ENCODE measurements at regions not wholly inside any gene's neighbourhood (a gene's known extent, or its start where the extent isn't known, plus 50 kb on each side); places are given as distances from the start of the nearest gene placed in this dataset.

DNA sequence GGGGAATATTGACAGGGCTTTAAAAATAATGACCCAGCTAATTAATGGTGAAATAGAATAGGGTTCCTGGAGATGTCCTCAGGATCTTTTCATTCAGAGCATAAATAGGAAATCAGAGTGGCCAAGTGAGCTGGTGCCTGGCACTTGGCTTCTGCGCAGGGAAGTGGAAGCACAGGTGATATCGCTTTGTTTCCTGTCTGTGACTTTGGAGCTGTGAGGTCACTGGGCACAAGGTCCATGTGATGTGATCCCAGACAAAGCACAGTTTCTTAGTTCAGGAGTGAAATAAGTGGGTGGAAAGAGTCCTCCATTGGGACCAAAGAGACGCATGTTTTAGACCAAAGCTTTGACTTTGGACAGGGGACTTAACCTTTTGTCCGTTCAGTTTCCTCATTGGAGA, 338.3 kb downstream of the CYRIA start:
- DNase-seq = no peak

DNA sequence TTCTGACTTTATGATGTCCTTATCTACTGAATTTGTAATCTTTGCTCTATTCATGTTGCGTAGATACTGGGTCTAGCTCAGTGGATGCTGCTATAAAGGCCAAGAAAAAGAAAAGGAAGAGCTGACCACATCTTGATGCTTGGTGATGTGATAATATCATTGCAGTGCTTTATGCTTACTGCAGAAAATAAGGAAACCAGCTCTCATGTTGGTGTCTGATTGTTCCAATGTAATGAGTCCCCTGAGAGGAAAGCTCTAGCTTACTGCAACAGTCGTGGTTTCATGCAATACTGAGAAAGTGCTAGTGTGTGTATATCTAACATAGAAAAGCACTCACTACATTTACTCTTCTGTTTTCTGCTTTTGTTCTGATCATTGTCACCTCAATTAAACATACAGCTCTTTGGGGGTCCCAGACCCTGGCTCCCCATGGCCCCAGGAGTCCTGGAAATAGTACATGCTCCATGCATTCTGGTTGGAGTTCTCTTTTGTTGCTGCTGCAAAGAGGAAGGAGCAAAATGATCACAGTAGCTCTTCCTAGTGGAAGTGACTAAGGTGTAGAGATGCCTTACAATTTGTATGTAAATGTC, 338.8 kb downstream of the CYRIA start:
- DNase-seq = peak; percentile 14

DNA sequence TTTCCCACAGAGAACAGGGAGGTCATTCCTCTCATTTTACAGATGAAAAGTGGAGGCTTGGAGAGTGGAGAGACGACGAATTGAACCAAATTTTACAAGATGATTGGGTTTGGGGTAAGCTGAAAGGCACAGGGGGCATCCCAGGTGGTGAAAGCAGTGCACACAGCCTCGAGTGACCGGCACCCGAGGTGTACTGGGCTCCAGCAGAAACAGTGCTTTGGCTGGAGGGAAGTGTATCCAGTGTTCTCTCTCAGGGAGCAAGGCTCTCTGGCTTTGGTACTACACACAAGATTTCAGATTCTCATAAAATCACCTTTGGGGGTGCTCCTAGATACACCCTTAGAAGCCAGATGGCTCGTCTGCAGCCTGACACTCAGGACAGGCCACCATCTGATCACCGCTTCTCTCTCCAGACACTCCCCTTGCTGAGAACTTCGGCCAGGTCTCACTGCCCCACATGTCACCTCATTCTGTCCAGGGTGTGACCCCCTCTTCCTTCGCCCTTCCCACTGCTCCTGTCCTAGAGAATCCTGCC, 339.6 kb downstream of the CYRIA start:
- DNase-seq = no peak

DNA sequence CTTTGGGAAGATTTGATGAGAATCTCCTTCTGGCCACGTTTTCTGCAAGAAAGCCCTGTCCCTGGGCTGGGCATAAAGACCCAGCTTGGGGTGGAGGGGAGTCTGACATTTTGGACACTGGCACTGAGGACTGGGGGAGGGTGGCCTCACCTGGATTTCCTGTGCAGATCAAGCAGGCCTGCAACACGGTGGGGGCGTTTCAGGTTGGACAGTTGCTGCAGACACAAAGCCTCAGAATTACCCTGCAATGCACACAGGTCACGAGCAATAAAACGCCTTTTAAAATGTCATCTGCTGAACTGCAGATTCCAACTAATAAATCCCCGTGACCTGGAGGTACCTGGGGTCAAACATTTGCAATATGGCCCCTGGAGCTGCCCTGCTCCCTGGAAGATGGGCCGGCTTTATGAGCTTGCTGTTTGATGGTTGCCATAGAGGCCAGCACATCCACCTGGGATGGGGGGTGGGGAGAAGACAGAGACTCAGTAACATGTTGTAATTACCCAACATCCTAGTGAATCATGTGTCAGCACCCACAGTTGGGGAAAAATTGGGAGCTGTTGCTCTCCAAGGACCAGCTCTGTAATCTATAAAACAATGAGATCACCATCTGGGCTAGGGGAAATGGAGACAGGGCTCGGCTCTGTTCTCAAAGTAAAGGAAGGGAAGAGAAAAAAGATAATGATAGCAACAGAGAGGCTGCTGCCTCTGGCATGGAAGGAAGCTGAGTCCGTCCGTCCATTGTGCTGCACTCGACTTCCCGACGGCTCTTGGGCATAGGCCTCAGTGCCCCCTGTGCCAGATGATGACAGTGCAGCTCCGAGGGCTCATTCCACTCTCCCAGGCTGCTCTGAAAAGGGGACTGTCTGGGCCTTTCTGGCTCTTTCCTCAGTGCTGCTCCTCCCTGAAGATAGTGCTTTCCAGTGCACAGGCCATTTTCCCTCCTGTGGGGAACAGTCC, 340.3 kb downstream of the CYRIA start:
- no peak for DNase-seq

DNA sequence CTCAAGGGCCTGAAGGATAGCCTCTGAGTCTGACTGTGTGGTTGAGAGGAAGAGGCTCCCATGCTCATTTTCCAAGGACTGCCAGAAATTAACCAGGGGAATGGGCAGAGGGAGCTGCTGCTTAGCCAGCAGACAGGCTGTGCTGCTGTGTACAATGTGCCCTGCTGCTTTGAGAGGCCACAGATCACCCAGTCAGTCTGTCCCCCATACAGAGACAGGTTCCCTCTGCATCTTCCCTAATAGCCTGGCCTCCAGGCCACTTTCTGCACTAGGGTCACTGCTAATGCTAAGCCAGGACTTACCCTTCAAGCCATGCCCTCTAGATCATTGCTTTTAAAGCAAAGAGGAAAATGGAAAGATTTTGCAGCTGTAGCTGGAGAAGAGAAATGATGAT, 341.1 kb downstream of the CYRIA start:
- DNase-seq = no peak

- no peak for DNase-seq
These were observed 341.8 kb downstream of the CYRIA start for GRCh38 chr2:16323551-16324543.

GRCh38 chr2:16323126-16323520, 342.5 kb downstream of the CYRIA start:
- DNase-seq = no peak

GRCh38 chr2:16322308-16323125, 343.1 kb downstream of the CYRIA start:
- no peak for DNase-seq

DNA sequence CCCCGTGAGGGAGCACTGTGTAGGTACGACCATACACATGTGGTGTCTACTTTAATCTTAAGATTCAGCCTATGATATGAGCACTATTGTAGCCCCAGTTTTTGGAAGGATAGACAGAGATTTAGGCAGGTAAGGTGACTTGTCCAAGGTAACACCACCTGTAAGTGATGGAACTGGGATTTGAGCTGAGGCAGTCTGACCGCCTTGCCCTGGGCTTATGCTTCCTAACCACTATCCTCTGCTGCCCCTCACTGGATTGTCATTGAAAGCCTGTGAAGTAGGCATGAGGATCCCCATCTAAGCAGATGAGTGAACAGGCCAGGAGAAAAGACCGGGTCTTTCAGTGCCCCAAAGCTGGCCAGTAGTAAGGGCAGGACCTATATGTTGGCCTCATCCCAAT, 343.8 kb downstream of the CYRIA start:
- DNase-seq = no peak

DNA sequence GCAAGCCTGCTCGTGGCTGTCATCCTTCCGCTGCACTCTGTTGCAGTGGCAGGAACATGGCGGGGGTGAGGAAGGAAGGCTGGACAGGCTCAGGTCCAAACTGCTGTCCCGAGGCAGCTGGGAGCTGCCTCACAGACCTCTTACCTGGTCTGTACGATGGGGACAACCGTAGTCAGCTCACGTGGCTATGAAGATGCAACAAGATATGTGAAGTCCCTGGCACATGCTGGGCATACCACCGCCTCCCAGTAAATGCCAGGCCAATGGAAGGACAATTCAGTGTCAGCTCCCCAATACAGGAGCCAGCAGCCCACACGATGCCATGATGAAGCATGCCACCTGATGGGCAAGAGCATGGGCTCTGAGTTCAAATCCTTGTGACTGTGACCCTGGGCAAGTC, 344.4 kb downstream of the CYRIA start:
- no peak for DNase-seq

DNA sequence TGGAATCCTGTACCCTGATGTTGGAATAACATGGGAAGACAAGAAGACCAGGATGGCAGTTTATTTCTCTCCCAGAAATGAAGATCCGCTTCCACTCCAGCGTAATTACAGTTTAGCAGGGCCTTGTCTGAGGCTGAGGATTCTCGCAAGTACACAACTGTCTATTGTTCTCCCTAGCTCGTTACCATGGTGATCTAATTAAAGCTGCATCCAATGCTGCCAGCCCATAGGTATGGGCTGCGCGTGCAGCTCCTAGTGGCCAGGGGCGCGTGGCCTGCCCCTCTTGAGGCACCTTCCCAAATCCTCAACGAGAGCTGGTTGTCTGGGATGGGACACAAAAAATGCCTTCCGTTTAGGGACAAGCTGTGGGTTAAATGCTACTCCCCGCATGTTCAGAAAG, 344.9 kb downstream of the CYRIA start:
- no peak for DNase-seq

DNA sequence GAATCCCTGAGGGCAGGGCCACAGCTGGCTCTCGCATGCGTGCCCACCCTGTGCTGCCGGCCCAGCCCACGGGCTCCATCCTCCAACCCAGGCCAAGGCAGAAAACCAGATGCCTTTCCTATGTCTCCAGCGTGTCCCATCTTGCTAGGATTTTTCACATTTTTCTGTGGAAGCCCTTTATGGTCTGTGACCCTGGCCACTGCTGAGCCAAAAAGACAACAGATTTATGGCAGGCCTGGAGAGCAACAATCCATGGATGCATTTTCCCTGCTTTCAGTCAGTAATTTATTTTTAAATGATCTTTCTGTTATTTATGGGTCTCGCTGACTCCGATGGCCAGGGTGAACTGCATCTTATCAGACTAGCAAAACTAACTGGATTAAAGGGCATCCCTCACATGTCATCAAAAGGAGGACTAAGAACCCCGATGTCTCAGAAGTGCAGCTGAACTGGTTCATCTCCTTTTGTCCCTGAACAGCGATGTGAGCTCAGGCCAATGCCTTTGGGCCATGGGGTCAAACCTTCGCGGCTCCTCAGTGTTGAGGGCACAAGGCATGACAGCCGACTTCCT, 346.0 kb downstream of the CYRIA start:
- no peak for DNase-seq

DNA sequence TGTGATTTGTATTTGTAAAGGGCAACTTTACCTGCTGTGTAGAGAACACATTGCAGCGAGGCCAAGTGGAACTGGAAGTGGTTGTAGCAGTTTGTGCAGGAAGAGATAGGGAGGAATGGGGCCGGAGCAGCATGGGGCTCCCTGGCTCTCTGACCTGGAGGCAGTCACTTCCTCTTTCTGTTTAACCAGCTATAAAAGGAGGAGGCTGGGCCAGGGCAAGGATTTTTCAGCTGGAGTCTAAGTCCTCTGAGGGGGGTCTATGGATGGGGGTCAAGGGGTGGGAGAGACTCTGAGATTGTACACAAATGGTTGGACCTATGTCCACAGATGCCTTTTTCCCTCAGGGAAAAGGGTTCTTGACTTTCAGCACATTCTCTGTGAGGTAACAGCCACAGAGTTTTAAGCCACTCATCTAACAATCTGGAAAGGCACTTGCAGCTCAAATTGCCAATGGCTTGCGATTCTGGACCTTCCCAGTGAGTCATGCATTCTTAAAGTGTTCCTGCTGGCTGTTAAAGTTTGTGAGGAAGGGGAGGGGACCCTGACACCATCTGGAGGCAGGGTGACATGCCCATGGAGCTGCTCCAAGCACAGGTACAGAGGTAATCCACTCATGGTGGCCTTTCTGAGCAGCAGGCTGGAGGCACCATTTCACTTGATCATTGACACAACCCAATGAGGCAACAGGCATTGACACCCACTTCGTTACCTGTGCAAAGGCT, 347.0 kb downstream of the CYRIA start:
- no peak for DNase-seq

DNA sequence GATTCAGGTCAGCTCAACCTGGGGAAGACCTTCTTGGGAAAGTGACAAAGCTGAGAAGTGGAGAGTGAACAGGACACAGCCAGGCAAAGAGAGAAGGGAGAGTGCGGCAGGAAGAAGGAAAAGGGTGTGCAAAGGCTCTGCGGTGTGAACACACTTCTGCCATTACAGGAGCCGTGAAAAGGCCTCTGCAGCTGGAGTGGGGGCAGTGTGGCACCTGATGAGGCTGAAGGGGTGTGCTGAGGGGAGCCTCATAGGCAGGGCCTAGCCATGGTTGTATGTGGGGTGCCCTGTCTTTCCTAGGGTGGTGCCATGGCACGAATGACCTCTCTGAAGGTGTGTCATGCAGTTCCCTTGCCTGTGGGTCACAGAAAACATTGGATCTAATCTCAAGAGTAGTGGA, 347.6 kb downstream of the CYRIA start:
- no peak for DNase-seq

GRCh38 chr2:16317211-16317830, 348.3 kb downstream of the CYRIA start:
- no peak for DNase-seq

- no peak for DNase-seq
These were observed 349.0 kb downstream of the CYRIA start for GRCh38 chr2:16316456-16317210.

DNA sequence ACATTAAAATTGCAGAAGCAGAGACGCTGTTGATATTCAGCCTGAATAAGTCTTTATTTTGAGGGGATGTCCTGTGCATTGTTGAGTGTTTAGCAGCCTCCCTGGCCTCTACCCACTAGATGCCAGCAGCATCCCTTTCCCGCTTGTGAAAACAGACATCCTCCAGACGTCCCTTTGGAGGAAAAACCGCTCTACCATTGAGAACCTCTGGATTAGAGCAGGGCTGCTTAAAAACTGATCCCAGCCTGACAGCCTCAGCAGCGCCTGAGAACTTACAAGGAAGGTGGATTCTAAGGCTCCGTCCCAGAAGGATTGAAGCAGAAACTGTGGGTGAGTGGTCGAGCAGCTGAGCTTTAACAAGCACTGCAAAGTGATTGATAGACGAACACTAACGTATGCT, 349.7 kb downstream of the CYRIA start:
- no peak for DNase-seq

GRCh38 chr2:16315458-16315835, 350.2 kb downstream of the CYRIA start:
- DNase-seq = no peak

GRCh38 chr2:16314691-16315457, 350.8 kb downstream of the CYRIA start:
- no peak for DNase-seq

Data from GF-D8 (cell line).